ENCODE measurements at regions not wholly inside any gene's neighbourhood (a gene's known extent, or its start where the extent isn't known, plus 50 kb on each side); places are given as distances from the start of the nearest gene placed in this dataset.
"Not testable (repeated sequence)": the region's sequence is repeated elsewhere in the genome, so short reads cannot be mapped to it uniquely, and the experiment has no call there.

DNA sequence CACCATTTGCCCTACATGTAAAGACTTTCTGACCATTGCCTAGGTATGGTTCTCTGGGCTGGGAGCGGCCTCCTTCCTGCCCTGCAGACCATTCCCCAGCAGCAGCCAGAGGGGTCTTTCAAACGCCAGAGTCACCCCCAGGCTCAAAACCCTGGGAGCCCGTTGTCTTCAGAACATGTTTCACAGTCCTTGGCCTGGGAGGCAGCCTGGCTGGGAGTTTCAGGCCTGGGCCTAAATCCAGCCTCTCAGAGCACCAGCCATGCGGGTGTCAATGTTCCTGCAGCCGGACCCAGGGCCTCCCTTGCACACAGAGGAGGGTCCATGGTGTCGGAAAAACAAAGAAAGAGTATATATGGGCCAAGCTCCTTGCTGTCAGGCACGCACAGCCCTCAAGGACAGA is 145.2 kb upstream of the FOXD4L5 start:
- 24% methylated on average over 7 of the region's 7 CpGs for WGBS (ENCODE audit: insufficient coverage, insufficient replicate concordance, low lambda C conversion rate, missing lambda C conversion rate)
- H3K27ac ChIP-seq (ENCODE audit: control insufficient read depth, insufficient read depth), result no peak overlapping the region
- FAIRE-seq, result no peak
- no peaks in the 10 kb centered on the region for H3K36me3 ChIP-seq (ENCODE audit: control insufficient read depth in 2 of 2, insufficient read depth in 2 of 2, low read length in 1 of 2)
- no peak overlapping the region for H3K4me3 ChIP-seq
- H3K9me3 ChIP-seq (replicated peaks; ENCODE audit: control insufficient read depth, insufficient read depth, low read length), result no peaks in the 10 kb centered on the region; the same call in 2 of the 3 replicates
- H4K20me1 ChIP-seq (ENCODE audit: control insufficient read depth, insufficient read depth), result no peaks in the 10 kb centered on the region
- no peak overlapping the region for H3K9ac ChIP-seq (ENCODE audit: control insufficient read depth, insufficient read depth, low read length)
- ChIA-PET RAD21 (ENCODE audit: unreplicated experiment) (no interaction called here), SMC1A (ENCODE audit: uncharacterized antibody, unreplicated experiment) (no interaction called here), POLR2A (no interaction called here), CTCF (no interaction called here)
- no peaks in the 10 kb centered on the region for H3K79me2 ChIP-seq (ENCODE audit: control insufficient read depth, insufficient read depth, low read length)
- intact Hi-C loops (cut with micrococcal nuclease; ENCODE audit: unreplicated experiment) (no loop called here), in situ Hi-C loops (cut with MboI) (no loop called here)
- no peaks in the 10 kb centered on the region for H3K4me1 ChIP-seq (ENCODE audit: control insufficient read depth, insufficient read depth, low read length)
- ATAC-seq, result no peak
- TF ChIP-seq EED (IDR thresholded peaks at IDR 0.05; ENCODE audit: low read depth), result no peak
- TF ChIP-seq, protein P1, sequence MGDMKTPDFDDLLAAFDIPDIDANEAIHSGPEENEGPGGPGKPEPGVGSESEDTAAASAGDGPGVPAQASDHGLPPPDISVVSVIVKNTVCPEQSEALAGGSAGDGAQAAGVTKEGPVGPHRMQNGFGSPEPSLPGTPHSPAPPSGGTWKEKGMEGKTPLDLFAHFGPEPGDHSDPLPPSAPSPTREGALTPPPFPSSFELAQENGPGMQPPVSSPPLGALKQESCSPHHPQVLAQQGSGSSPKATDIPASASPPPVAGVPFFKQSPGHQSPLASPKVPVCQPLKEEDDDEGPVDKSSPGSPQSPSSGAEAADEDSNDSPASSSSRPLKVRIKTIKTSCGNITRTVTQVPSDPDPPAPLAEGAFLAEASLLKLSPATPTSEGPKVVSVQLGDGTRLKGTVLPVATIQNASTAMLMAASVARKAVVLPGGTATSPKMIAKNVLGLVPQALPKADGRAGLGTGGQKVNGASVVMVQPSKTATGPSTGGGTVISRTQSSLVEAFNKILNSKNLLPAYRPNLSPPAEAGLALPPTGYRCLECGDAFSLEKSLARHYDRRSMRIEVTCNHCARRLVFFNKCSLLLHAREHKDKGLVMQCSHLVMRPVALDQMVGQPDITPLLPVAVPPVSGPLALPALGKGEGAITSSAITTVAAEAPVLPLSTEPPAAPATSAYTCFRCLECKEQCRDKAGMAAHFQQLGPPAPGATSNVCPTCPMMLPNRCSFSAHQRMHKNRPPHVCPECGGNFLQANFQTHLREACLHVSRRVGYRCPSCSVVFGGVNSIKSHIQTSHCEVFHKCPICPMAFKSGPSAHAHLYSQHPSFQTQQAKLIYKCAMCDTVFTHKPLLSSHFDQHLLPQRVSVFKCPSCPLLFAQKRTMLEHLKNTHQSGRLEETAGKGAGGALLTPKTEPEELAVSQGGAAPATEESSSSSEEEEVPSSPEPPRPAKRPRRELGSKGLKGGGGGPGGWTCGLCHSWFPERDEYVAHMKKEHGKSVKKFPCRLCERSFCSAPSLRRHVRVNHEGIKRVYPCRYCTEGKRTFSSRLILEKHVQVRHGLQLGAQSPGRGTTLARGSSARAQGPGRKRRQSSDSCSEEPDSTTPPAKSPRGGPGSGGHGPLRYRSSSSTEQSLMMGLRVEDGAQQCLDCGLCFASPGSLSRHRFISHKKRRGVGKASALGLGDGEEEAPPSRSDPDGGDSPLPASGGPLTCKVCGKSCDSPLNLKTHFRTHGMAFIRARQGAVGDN (IDR thresholded peaks at IDR 0.05), result no peak
- no peak for TF ChIP-seq SMAD1 (IDR thresholded peaks at IDR 0.05; ENCODE audit: low read depth, partially characterized antibody)
- TF ChIP-seq ZNF274 (IDR thresholded peaks at IDR 0.05; ENCODE audit: insufficient read depth, insufficient read length), result no peak
- no peak for TF ChIP-seq ETV6 (conservative IDR thresholded peaks at IDR 0.05 in 1 of 2, IDR thresholded peaks at IDR 0.05 in 1 of 2; ENCODE audit: borderline replicate concordance in 1 of 2, low read depth in 1 of 2)
- TF ChIP-seq TCF3 (IDR thresholded peaks at IDR 0.05; ENCODE audit: borderline replicate concordance, insufficient read depth, low read depth, low read length), result no peak
- TF ChIP-seq, protein P2, sequence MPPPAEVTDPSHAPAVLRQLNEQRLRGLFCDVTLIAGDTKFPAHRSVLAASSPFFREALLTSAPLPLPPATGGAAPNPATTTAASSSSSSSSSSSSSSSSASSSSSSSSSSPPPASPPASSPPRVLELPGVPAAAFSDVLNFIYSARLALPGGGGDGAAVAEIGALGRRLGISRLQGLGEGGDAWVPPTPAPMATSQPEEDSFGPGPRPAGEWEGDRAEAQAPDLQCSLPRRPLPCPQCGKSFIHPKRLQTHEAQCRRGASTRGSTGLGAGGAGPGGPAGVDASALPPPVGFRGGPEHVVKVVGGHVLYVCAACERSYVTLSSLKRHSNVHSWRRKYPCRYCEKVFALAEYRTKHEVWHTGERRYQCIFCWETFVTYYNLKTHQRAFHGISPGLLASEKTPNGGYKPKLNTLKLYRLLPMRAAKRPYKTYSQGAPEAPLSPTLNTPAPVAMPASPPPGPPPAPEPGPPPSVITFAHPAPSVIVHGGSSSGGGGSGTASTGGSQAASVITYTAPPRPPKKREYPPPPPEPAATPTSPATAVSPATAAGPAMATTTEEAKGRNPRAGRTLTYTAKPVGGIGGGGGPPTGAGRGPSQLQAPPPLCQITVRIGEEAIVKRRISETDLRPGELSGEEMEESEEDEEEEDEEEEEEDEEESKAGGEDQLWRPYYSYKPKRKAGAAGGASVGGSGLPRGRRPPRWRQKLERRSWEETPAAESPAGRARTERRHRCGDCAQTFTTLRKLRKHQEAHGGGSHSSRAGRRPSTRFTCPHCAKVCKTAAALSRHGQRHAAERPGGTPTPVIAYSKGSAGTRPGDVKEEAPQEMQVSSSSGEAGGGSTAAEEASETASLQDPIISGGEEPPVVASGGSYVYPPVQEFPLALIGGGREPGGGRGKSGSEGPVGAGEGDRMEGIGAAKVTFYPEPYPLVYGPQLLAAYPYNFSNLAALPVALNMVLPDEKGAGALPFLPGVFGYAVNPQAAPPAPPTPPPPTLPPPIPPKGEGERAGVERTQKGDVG (CRISPR knock-in tag; IDR thresholded peaks at IDR 0.05), result no peak
- no peaks in the 10 kb centered on the region for H3K27me3 ChIP-seq (replicated peaks in 1 of 2; ENCODE audit: control insufficient read depth in 2 of 2, insufficient read depth in 2 of 2, low read length in 1 of 2)
- BruUV-seq (replicated peaks), result no TSS peak
- H2AFZ ChIP-seq (ENCODE audit: control insufficient read depth, low read depth, low read length), result no peak overlapping the region
- no peak for DNase-seq (ENCODE audit: low read depth, low spot score)
- H3K4me2 ChIP-seq (ENCODE audit: control insufficient read depth, insufficient read depth), result no peak overlapping the region

DNA sequence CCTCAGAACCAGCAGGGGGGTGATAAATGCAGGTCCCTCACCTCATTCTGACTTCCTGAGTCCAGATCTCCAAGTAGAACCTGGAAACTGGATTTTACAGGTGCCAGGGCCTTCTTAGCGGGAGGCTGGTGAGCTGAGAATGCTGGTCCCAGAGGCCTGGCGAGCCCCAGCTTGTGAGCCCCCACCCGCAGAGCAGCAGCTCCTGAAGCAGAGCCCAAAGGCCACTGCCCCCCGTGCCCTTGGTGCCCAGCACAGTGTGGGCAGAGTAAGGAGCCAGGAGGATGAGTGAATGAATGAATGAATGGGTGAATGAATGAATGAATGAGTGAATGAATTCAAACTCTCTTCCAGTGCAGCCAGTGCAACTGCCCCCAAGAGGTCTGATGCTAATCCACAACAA is 142.4 kb upstream of the FOXD4L5 start:
- H3K27me3 ChIP-seq (replicated peaks in 1 of 2; ENCODE audit: control insufficient read depth in 2 of 2, insufficient read depth in 2 of 2, low read length in 1 of 2); POLR2A ChIA-PET; H2AFZ ChIP-seq (ENCODE audit: control insufficient read depth, low read depth, low read length); H3K27ac ChIP-seq (ENCODE audit: control insufficient read depth, insufficient read depth); H3K79me2 ChIP-seq (ENCODE audit: control insufficient read depth, insufficient read depth, low read length); ATAC-seq; RAD21 ChIA-PET (ENCODE audit: unreplicated experiment); in situ Hi-C loops (cut with MboI); DNase-seq (ENCODE audit: low read depth, low spot score); BruUV-seq (replicated peaks); CTCF ChIA-PET; SMC1A ChIA-PET (ENCODE audit: uncharacterized antibody, unreplicated experiment); H3K36me3 ChIP-seq (ENCODE audit: control insufficient read depth in 2 of 2, insufficient read depth in 2 of 2, low read length in 1 of 2); H3K4me1 ChIP-seq (ENCODE audit: control insufficient read depth, insufficient read depth, low read length); intact Hi-C loops (cut with micrococcal nuclease; ENCODE audit: unreplicated experiment); H3K4me3 ChIP-seq; H3K4me2 ChIP-seq (ENCODE audit: control insufficient read depth, insufficient read depth); FAIRE-seq; H3K9ac ChIP-seq (ENCODE audit: control insufficient read depth, insufficient read depth, low read length); H3K9me3 ChIP-seq (replicated peaks; ENCODE audit: control insufficient read depth, insufficient read depth, low read length); H4K20me1 ChIP-seq (ENCODE audit: control insufficient read depth, insufficient read depth): not testable (repeated sequence)
- WGBS (ENCODE audit: insufficient coverage, insufficient replicate concordance, low lambda C conversion rate, missing lambda C conversion rate), result 32% methylated on average over 3 of the region's 4 CpGs

Measured in GM12878 (cell line).